GM11168 (cell line): ENCODE measurements at regions not wholly inside any gene's neighbourhood (a gene's known extent, or its start where the extent isn't known, plus 50 kb on each side); places are given as distances from the start of the nearest gene placed in this dataset.
"Not testable (repeated sequence)": the region's sequence is repeated elsewhere in the genome, so short reads cannot be mapped to it uniquely, and the experiment has no call there.

Experiments used
- in situ Hi-C: fragments of 300-500 bp; cut with MboI; formaldehyde crosslinking; loops from one replicate; pipeline ENCODE4 v1.12.0; 2022; ENCODE audit warnings: low sequenced_read_pairs; ENCODE audit not compliant: unreplicated experiment

GRCh38 chr19:31439270-31439573 is 90.0 kb upstream of the TSHZ3 start:
- in situ Hi-C loops: no loop called here

DNA sequence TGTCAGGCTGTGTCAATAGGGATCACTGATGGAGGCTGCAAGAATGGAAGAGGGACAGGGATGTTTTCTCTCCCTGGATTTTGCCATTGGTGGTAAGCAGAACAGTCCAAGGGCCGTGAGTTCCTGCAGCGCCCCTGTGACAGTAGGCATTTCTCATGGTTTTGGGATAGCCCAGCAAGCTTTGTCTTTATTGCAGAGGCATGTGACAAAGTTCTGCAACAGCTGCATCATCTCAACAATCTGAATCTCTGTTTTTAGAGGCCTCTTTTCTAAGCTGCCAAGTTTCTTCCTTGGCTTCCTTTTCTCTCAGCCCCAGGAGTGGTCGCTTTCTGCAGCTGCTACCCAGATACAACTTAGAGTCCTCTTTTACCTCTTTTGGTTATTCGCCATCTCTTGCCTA is 95.7 kb upstream of the TSHZ3 start:
- in situ Hi-C loops: no loop called here

DNA sequence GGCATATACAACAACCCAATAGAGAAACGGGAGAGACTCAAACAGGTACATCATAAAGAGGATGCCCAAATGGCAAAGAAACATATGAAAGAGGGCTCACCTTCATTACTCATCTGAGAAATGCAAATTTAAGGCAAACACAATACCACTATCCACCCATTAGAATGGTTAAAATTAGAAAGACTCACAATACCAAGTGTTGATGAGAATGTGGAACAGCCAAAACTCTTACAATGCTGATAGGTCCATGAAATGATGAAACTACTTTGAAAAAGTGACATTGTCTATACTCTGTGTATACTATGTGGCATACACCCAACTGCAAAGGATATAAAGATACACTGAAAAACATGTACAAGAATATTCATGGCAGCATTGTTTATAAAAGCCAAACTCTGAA is 96.2 kb upstream of the TSHZ3 start:
- in situ Hi-C loops: no loop called here

- in situ Hi-C loops: no loop called here
These were observed 99.0 kb upstream of the TSHZ3 start for GRCh38 chr19:31448221-31448657.

GRCh38 chr19:31449379-31449778 is 100.1 kb upstream of the TSHZ3 start:
- in situ Hi-C loops: no loop called here

- in situ Hi-C loops: no loop called here
These were observed 101.5 kb upstream of the TSHZ3 start for GRCh38 chr19:31450696-31451095.

- in situ Hi-C loops: no loop called here
These were observed 102.6 kb upstream of the TSHZ3 start for GRCh38 chr19:31451686-31452330.

- in situ Hi-C loops: no loop called here
These were observed 110.2 kb upstream of the TSHZ3 start for GRCh38 chr19:31459430-31459829.

GRCh38 chr19:31461814-31462539 is 112.7 kb upstream of the TSHZ3 start:
- in situ Hi-C loops: no loop called here

DNA sequence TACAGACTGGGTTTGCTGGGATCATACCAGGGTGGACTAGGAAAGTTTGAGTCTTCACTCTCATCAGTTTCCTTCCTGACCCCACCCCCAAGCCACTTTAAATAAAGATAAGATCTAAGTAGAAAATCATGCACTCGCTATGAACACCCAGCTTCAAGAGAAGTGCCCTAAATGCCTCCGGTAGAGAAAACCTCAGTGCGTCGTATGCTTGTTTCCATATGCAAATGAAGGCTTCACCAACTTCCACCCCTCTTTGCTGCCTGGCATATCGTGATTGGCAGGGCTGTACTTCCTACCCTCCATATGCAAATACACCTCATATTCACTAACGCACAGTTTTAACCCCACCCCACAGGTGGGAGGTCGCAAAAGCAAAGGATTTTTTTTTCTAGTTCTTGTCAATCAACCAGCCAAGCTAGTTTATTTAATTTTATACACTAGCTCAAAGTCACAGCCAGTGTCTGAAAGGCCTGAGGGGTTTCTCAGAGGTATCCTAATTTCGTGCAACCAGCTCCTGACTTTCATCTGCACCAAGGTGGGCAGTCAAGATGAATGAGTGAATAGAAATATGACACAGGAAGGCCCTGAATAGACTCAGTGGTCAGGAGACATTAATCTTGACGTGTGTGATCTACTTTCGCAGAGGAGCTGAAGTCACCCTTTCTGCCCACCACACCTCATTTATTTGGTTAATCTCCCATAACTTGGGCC is 121.1 kb upstream of the TSHZ3 start:
- in situ Hi-C loops: no loop called here

DNA sequence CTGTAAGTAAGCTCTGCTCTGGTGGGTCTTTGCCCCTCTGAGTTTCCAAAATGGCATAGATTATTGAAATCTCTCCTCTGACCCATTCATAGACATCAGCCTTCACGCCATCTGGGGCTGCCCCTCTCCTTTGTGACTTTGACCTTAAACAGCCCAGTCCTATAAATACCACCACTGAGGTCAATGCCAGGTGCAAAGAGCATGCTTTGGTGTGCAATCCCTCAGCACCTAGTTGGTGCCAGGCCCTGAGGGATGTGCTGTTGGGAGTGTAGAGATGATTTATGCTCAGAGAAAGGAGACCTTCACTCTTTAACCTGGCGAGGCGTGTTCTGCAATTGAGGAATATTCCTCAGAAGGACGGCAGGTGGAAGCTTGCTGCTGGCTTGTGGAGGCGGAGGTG is 121.7 kb upstream of the TSHZ3 start:
- in situ Hi-C loops: no loop called here

GRCh38 chr19:31478241-31478640 is 129.0 kb upstream of the TSHZ3 start:
- in situ Hi-C loops: no loop called here

DNA sequence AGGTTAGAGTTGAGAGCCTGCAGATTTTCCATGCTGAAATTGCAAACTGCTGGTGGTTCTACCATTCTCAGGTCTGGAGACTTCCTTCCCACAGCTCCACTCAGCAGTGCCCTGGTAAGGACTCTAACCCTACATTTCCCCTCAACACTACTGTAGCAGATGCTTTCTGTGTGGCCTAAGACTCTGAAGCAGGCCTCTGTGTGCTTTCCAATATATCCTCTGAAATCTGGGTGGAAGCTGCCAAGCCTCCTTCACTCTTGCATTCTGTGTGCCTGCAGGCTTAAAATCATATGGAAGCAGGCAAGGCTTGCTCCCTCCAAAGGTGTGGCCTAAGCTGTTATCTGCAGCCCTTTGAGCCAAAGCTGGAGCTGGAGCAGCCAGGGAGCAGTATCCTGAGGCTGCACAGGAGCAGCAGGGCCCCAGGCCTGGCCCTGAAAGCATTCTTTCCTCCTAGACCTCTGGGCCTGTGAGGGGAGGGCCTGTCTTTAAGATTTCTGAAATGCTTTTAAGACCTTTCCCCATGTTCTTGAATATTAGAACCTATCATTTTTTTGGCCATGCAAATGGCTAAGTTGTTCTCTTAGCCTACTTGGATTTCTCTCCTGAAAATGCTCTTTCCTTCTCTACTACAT is 134.1 kb upstream of the TSHZ3 start:
- in situ Hi-C loops: no loop called here

- in situ Hi-C loops: not testable (repeated sequence)
These were observed 135.7 kb upstream of the TSHZ3 start for GRCh38 chr19:31484858-31485410.

DNA sequence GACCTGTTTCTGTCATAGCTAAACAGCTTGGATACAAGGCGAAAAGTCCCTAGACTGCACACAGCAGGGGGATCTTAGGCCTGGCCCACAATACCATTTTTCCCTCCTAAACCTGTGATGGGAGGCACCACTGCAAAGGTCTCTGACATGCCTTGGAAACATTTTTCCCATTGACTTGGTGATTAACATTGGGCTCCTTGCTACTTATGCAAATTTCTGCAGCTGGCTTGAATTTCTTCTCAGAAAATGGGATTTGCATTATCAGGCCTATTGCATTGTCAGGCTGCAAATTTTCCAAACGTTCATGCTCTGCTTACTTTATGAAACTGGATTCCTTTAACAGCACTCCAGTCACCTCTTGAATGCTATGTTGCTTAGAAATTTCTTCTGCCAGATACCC is 136.2 kb upstream of the TSHZ3 start:
- in situ Hi-C loops: no loop called here

GRCh38 chr19:31491242-31491641 is 142.0 kb upstream of the TSHZ3 start:
- in situ Hi-C loops: no loop called here

DNA sequence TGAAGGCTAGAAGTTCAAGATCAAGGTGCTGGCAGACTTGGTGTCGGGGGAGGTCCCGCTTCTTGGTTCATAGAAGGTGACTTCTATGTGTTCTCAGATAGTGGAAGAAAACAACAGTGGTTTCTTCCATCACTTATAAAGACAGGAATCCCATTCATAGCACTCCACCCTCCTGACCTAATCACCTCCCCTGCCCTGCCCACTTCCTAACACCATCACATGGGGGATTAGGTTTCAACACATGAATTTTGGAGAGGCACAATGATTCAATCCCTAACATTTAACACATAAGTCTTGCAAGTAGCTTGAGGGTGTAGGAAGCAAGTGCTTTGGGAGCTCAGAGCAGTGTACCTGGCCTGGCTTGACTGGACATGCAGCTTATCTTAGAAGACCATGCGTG is 142.8 kb upstream of the TSHZ3 start:
- in situ Hi-C loops: no loop called here

GRCh38 chr19:31496076-31496475 is 146.8 kb upstream of the TSHZ3 start:
- in situ Hi-C loops: no loop called here

GRCh38 chr19:31497709-31498108 is 148.5 kb upstream of the TSHZ3 start:
- in situ Hi-C loops: no loop called here

- in situ Hi-C loops: no loop called here
These were observed 149.5 kb upstream of the TSHZ3 start for GRCh38 chr19:31498781-31499180.
